HTR-8/SVneo (cell line): ENCODE measurements at regions not wholly inside any gene's neighbourhood (a gene's known extent, or its start where the extent isn't known, plus 50 kb on each side); places are given as distances from the start of the nearest gene placed in this dataset.

Experiments
- DNase-seq: peaks from one replicate; pipeline ENCODE4 v3.0.0; 2011; ENCODE audit warnings: low spot score, mixed read lengths; ENCODE audit not compliant: insufficient read length
- FAIRE-seq: peaks from 2 replicates; lab custom pipeline; 2011; peaks lifted over from hg19 to GRCh38; lab: Jason Lieb, UNC

GRCh38 chr3:168859574-168859973 is 763.9 kb upstream of the GOLIM4 start:
- FAIRE-seq (no peak), DNase-seq (no peak)

GRCh38 chr3:168859143-168859542 is 763.4 kb upstream of the GOLIM4 start:
- FAIRE-seq = no peak

DNA sequence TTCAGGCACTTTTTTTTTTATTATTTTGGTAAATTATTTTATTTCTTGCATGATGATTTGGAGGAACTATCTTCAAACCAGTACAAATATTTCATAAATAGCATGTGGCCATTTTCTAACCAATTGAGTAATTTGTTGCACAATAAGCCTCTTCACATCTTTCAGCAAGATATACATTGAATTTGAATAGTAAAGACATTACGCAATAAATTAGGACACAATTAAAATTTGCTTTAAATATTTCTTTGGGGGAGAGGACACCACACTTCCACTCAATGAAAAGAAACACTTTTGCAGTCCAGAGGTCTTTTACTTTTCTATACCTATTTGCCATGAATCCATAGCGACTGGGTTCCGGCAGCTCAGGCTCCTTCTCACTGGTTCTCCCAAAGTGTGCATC is 762.6 kb upstream of the GOLIM4 start:
- no peak for FAIRE-seq
- DNase-seq = no peak

More at GRCh38 chr3:168859143-168859542, 763.4 kb upstream of the GOLIM4 start:
- DNase-seq = no peak

GRCh38 chr3:168850109-168850508 is 754.4 kb upstream of the GOLIM4 start:
- DNase-seq (no peak), FAIRE-seq (no peak)

DNA sequence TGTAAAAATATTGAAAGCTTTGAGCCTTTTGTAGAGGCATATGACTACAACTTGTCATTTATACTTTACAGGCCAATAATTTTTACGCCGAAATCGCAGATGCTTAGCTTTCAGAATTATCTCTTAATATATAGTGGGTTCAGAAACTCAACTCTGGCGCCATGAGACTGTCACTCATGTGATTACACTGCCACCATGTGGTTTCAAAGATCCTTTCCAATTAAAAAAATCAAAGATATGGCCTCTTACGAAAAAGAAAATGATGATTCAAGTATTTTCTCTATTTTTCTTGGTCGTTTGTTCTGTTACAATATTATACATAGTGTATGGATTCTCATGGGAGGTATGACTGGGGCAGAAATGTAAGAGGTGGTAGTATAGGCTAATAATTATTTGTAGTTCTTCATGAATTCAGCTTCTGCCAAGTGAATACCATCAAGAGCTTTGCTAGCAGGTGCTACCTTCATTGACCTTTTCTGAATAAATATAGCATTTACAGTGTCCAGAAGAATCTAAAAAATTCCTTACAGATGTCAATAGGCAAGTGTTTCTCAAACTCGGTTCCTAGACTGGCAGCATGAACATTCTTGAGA is 751.7 kb upstream of the GOLIM4 start:
- no peak for FAIRE-seq

DNA sequence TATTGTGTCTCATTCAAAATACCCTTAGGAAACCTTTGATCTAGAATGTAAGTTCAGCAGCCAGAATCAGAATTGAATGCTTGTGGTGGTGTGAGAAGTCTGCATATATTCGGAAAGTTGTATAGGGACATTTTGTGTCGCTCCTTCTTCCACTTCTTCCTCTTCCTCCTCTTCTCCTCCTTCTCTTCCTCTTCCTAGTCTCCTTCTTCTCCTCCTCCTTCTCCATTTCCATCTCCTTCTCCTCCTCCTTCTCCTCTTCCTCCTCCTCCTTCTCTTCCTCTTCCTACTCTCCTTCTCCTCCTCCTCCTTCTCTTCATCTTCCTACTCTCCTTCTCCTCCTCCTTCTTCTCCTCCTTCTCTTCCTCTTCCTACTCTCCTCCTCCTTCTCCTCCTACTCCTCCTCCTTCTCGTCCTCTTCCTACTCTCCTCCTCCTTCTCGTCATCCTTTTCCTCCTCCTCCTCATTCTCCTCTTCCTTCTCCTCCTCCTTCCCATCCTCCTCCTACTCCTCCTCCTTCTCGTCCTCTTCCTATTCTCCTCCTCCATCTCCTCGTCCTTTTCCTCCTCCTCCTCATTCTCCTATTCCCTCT is 749.3 kb upstream of the GOLIM4 start:
- FAIRE-seq = no peak
- DNase-seq = no peak

More for the DNA sequence above, 751.7 kb upstream of the GOLIM4 start:
- DNase-seq = peak; percentile 27

DNA sequence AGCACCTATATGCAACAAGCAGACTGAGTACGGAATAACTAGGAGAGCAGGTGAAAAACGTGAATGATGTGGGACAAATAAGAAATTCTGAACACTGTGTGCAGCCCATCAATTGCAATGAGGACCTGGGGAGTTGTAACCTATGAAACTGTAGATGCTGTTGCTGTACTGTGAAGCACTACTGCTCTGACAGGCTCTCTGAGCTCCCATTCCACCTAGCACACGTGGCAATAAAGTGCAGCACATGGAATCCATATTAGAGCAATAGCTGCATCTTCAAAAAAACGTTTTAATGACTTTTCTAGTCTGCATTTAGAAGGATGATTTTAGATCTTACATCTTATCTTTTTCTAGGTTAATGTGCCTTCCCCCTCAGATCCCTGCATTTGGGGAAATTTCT is 748.7 kb upstream of the GOLIM4 start:
- no peak for DNase-seq

GRCh38 chr3:168843481-168843880 is 747.8 kb upstream of the GOLIM4 start:
- no peak for DNase-seq
- FAIRE-seq = no peak

More for the DNA sequence above, 748.7 kb upstream of the GOLIM4 start:
- no peak for FAIRE-seq

- DNase-seq (no peak), FAIRE-seq (no peak)
Observed at GRCh38 chr3:168839653-168840052, 743.9 kb upstream of the GOLIM4 start.

DNA sequence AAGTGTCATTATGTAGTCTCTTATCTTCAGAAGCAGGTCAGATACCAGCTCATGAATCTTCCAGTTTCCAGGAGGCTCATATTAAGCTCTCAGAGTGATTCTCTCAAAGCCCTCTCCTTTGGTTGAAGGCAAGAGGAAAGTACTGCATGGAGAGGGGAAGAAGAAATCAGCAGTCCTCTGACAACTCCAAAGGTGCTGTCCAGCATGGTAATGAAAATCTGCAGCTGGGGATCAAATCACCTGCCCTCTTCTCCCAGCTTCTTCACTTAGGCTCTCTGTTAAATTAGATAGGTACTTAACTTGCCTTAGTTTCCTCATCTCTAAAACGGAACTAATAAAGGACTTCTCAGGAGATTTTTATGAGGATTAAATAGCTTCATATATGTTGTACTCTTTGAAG is 738.8 kb upstream of the GOLIM4 start:
- no peak for DNase-seq
- FAIRE-seq = no peak

DNA sequence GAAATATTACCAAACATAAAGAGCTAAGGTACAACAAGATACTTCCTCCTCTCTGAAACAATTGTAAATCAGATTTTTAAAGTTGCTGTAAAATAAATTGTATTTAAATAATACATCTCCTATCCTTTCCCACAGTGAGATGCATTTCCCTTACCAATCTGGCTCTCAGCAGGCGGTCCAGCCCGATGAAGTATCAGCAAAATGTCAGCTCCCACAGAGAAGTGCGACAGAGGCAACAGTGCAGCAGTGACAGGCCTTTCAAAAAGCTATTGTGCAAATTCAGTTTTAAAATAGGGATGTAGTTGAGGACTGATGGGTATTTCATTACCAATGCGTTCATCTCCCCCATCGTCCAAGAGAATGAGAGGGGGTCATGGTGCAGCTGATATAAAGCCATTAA is 733.2 kb upstream of the GOLIM4 start:
- no peak for DNase-seq
- FAIRE-seq = no peak

GRCh38 chr3:168828536-168828935 is 732.8 kb upstream of the GOLIM4 start:
- DNase-seq = no peak
- no peak for FAIRE-seq

GRCh38 chr3:168828014-168828413 is 732.3 kb upstream of the GOLIM4 start:
- no peak for DNase-seq
- no peak for FAIRE-seq

GRCh38 chr3:168824107-168824506 is 728.4 kb upstream of the GOLIM4 start:
- no peak for FAIRE-seq
- no peak for DNase-seq

GRCh38 chr3:168823466-168823865 is 727.7 kb upstream of the GOLIM4 start:
- no peak for DNase-seq
- FAIRE-seq = no peak

DNA sequence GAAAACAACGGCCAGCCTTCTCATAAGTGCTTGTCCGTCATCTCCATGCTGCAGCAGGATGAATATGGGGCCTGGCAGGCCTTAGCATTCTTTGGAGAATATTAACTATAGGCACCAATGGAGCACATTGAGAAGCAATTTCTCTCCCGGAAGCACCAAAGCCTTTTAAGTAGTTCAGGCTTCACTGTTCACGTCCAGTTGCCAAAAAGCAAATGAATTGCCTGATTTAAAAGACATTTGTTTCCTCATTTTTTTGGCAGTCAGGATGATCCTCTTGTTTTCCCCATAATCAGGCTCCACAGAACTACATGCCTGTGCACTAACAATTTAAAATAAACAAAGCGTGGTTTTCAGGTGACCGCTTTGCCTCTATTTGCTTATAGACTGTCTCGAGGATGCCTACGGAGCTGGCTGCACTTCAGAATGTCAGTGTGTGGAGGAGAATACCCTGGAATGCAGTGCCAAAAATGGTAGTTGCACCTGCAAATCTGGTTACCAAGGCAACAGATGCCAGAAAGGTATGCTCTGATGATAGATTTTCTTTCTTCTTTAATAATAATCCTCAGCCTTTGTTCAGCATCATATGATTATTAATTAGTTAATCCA is 725.2 kb upstream of the GOLIM4 start:
- DNase-seq = no peak
- FAIRE-seq = no peak

GRCh38 chr3:168817177-168817576 is 721.5 kb upstream of the GOLIM4 start:
- no peak for FAIRE-seq
- DNase-seq = no peak

- DNase-seq = no peak
- FAIRE-seq = no peak
Observed at GRCh38 chr3:168815946-168816345, 720.2 kb upstream of the GOLIM4 start.

DNA sequence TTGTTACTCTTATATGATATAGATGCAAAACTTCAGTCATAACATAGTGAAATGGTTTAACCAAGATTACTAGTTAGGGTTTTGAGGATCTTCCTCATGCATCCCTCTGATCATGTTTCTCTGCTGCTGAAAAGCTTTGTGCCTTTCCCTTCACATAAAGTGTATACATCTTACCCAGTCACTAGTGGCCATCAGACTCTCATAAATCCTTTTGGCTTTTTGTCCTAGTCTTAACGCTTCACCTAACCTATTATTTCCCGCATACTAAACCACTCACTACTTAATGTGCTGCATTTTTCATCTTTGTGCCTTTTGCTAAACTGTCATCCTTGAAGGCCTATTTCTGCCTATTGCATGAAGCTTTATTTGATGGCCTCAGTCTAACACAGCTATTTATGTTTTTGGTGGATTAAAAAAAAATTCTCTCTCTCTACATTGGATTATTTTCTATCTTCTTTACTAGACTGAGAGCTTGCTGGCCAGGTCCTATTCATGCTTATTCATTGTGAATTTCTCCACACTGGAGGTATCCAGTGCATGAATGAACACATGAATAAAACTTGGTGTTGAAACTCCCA is 717.6 kb upstream of the GOLIM4 start:
- DNase-seq (no peak), FAIRE-seq (no peak)

DNA sequence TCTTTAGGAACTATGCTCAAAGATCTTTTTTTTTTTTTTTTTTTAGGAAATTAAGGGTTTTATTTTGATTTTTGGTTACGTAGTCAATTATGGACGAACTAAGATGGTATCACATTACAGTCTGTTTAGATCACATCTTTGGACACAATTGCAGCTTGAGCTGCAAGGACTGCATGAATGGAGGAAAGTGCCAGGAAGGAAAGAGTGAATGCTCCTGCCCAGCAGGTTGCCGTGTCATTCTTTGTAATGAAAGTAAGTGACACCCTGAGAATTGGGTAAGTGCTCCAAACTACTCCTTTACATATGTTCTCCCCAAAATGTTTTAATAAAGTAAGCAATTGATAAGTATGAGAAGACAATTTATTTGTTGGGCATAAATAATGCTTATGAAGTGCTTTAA is 716.5 kb upstream of the GOLIM4 start:
- DNase-seq (no peak), FAIRE-seq (no peak)

- DNase-seq = no peak
- FAIRE-seq = no peak
Observed at GRCh38 chr3:168808596-168808995, 712.9 kb upstream of the GOLIM4 start.

DNA sequence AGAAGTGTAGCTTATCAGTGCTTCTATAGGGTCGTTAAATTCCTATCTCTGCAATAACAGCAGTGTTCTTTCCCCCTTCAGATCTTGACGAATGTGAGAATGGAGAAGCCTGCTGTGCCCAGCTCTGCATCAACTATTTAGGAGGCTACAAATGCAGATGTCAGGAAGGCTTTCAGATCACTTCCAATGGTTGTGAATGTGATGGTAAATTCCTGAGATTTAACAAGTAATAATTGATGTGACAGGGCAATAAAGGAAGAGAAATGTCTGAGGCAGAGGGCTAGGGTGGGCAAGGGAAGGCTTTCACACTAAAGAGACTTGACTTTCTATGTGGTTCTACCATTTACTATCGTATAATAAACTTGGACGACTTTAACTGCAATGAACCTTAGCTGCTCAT is 711.7 kb upstream of the GOLIM4 start:
- FAIRE-seq (no peak), DNase-seq (no peak)
